NCI-H146 (cell line): ENCODE measurements at regions not wholly inside any gene's neighbourhood (a gene's known extent, or its start where the extent isn't known, plus 50 kb on each side); places are given as distances from the start of the nearest gene placed in this dataset.
"Not testable (repeated sequence)": the region's sequence is repeated elsewhere in the genome, so short reads cannot be mapped to it uniquely, and the experiment has no call there.

ENCODE experiments used
- DNase-seq: peaks from one replicate; lab custom pipeline; 2025; lab: John Stamatoyannopoulos, UW

- DNase-seq = not testable (repeated sequence)
These were observed 107.3 kb upstream of the IKBKE start for GRCh38 chr1:206362994-206363393.

- not testable (repeated sequence) for DNase-seq
These were observed 105.0 kb upstream of the IKBKE start for GRCh38 chr1:206365271-206365670.

GRCh38 chr1:206366131-206366530 lies 104.1 kb upstream of the IKBKE start:
- DNase-seq = not testable (repeated sequence)

- DNase-seq = not testable (repeated sequence)
These were observed 103.5 kb upstream of the IKBKE start for GRCh38 chr1:206366772-206367171.

- DNase-seq = not testable (repeated sequence)
These were observed 102.2 kb upstream of the IKBKE start for GRCh38 chr1:206367955-206368622.

GRCh38 chr1:206374725-206375124 lies 95.6 kb upstream of the IKBKE start:
- DNase-seq = not testable (repeated sequence)

- DNase-seq = not testable (repeated sequence)
These were observed 94.7 kb upstream of the IKBKE start for GRCh38 chr1:206375552-206375951.

GRCh38 chr1:206378506-206378905 lies 91.8 kb upstream of the IKBKE start:
- not testable (repeated sequence) for DNase-seq

- DNase-seq = not testable (repeated sequence)
These were observed 91.0 kb upstream of the IKBKE start for GRCh38 chr1:206379245-206379644.

- DNase-seq = not testable (repeated sequence)
These were observed 90.0 kb upstream of the IKBKE start for GRCh38 chr1:206380163-206380790.

GRCh38 chr1:206380791-206381610 lies 89.3 kb upstream of the IKBKE start:
- peak; percentile 57 for DNase-seq

GRCh38 chr1:206384029-206384807 lies 86.1 kb upstream of the IKBKE start:
- peak; percentile 21 for DNase-seq

GRCh38 chr1:206384891-206385290 lies 85.4 kb upstream of the IKBKE start:
- not testable (repeated sequence) for DNase-seq

GRCh38 chr1:206387631-206388030 lies 82.6 kb upstream of the IKBKE start:
- DNase-seq = not testable (repeated sequence)

- not testable (repeated sequence) for DNase-seq
These were observed 78.4 kb upstream of the IKBKE start for GRCh38 chr1:206391903-206392302.

- not testable (repeated sequence) for DNase-seq
These were observed 72.8 kb upstream of the IKBKE start for GRCh38 chr1:206397501-206397900.

- DNase-seq = not testable (repeated sequence)
These were observed 72.0 kb upstream of the IKBKE start for GRCh38 chr1:206398261-206398660.

GRCh38 chr1:206403612-206404307 lies 66.5 kb upstream of the IKBKE start:
- DNase-seq = not testable (repeated sequence)

GRCh38 chr1:206404309-206405027 lies 65.8 kb upstream of the IKBKE start:
- DNase-seq = not testable (repeated sequence)

- DNase-seq = not testable (repeated sequence)
These were observed 65.0 kb upstream of the IKBKE start for GRCh38 chr1:206405282-206405681.
